ENCODE measurements at regions not wholly inside any gene's neighbourhood (a gene's known extent, or its start where the extent isn't known, plus 50 kb on each side); places are given as distances from the start of the nearest gene placed in this dataset.
"Not testable (repeated sequence)": the region's sequence is repeated elsewhere in the genome, so short reads cannot be mapped to it uniquely, and the experiment has no call there.

GRCh38 chr21:9836547-9836946, 684.8 kb upstream of the TPTE start:
- not testable (repeated sequence) for DNase-seq (ENCODE audit: low spot score)

- DNase-seq (ENCODE audit: low spot score), result not testable (repeated sequence)
Observed at GRCh38 chr21:9837001-9837400, 684.4 kb upstream of the TPTE start.

- not testable (repeated sequence) for DNase-seq (ENCODE audit: low spot score)
Observed at GRCh38 chr21:9837526-9837925, 683.9 kb upstream of the TPTE start.

GRCh38 chr21:9837946-9838737, 683.2 kb upstream of the TPTE start:
- DNase-seq (ENCODE audit: low spot score), result no peak

- DNase-seq (ENCODE audit: low spot score), result no peak
Observed at GRCh38 chr21:9838738-9839642, 682.4 kb upstream of the TPTE start.

- not testable (repeated sequence) for DNase-seq (ENCODE audit: low spot score)
Observed at GRCh38 chr21:9844106-9844505, 677.3 kb upstream of the TPTE start.

GRCh38 chr21:9847511-9847910, 673.9 kb upstream of the TPTE start:
- not testable (repeated sequence) for DNase-seq (ENCODE audit: low spot score)

GRCh38 chr21:9851166-9851565, 670.2 kb upstream of the TPTE start:
- DNase-seq (ENCODE audit: low spot score), result not testable (repeated sequence)

GRCh38 chr21:9851695-9852094, 669.7 kb upstream of the TPTE start:
- not testable (repeated sequence) for DNase-seq (ENCODE audit: low spot score)

GRCh38 chr21:9857563-9857962, 663.8 kb upstream of the TPTE start:
- not testable (repeated sequence) for DNase-seq (ENCODE audit: low spot score)

GRCh38 chr21:9859865-9860264, 661.5 kb upstream of the TPTE start:
- DNase-seq (ENCODE audit: low spot score), result not testable (repeated sequence)

- DNase-seq (ENCODE audit: low spot score), result not testable (repeated sequence)
Observed at GRCh38 chr21:9862456-9862855, 658.9 kb upstream of the TPTE start.

- not testable (repeated sequence) for DNase-seq (ENCODE audit: low spot score)
Observed at GRCh38 chr21:9867815-9868214, 653.6 kb upstream of the TPTE start.

- not testable (repeated sequence) for DNase-seq (ENCODE audit: low spot score)
Observed at GRCh38 chr21:9873096-9873495, 648.3 kb upstream of the TPTE start.

GRCh38 chr21:9874136-9874535, 647.2 kb upstream of the TPTE start:
- not testable (repeated sequence) for DNase-seq (ENCODE audit: low spot score)

GRCh38 chr21:9881430-9881829, 640.0 kb upstream of the TPTE start:
- DNase-seq (ENCODE audit: low spot score), result not testable (repeated sequence)

- DNase-seq (ENCODE audit: low spot score), result not testable (repeated sequence)
Observed at GRCh38 chr21:9883047-9883446, 638.3 kb upstream of the TPTE start.

GRCh38 chr21:9883571-9884282, 637.7 kb upstream of the TPTE start:
- not testable (repeated sequence) for DNase-seq (ENCODE audit: low spot score)

GRCh38 chr21:9888500-9888899, 632.9 kb upstream of the TPTE start:
- not testable (repeated sequence) for DNase-seq (ENCODE audit: low spot score)

- not testable (repeated sequence) for DNase-seq (ENCODE audit: low spot score)
Observed at GRCh38 chr21:9903579-9903978, 617.8 kb upstream of the TPTE start.

GRCh38 chr21:9914135-9914534, 607.2 kb upstream of the TPTE start:
- not testable (repeated sequence) for DNase-seq (ENCODE audit: low spot score)

GRCh38 chr21:9919446-9919845, 601.9 kb upstream of the TPTE start:
- DNase-seq (ENCODE audit: low spot score), result not testable (repeated sequence)
